HL-60 (cell line): ENCODE measurements at regions not wholly inside any gene's neighbourhood (a gene's known extent, or its start where the extent isn't known, plus 50 kb on each side); places are given as distances from the start of the nearest gene placed in this dataset.

Experiments used
- DNase-seq, 2 experiments: peaks; one replicate each; pipeline ENCODE4 v3.0.0-alpha.2; 2010 to 2020; ENCODE audit warnings: low read depth in 1 of 2, low spot score in 1 of 2
- H3K27ac ChIP-seq: fragments of 250-450 bp; sonication (Bioruptor Pico); replicated peaks from 2 replicates; pipeline ENCODE4 v1.5.1; 2020; ENCODE audit warnings: mild to moderate bottlenecking, moderate library complexity
- H3K27me3 ChIP-seq: fragments of 250-450 bp; sonication (Bioruptor Pico); 2 replicates; pipeline ENCODE4 v1.5.1; 2021; ENCODE audit warnings: mild to moderate bottlenecking, moderate library complexity; ENCODE audit not compliant: insufficient read depth, poor library complexity, severe bottlenecking
- H3K4me3 ChIP-seq: replicated peaks from 2 replicates; pipeline ENCODE4 v1.5.1; 2011; ENCODE audit warnings: mild to moderate bottlenecking, control low read depth, low read length; ENCODE audit not compliant: insufficient read depth
- CTCF ChIP-seq: IDR thresholded peaks from one replicate; pipeline ENCODE4 v1.5.1; 2011; ENCODE audit warnings: low read length, control low read depth, inconsistent platforms; ENCODE audit not compliant: insufficient read depth
- GABPA ChIP-seq: IDR thresholded peaks from 2 replicates; pipeline ENCODE4 v1.6.1; 2012; ENCODE audit warnings: low read depth
- POLR2AphosphoS5 ChIP-seq: IDR thresholded peaks from 2 replicates; pipeline ENCODE4 v1.6.1; 2012; ENCODE audit warnings: low read depth
- REST ChIP-seq: IDR thresholded peaks from 2 replicates; pipeline ENCODE4 v1.6.1; 2012; ENCODE audit warnings: low read depth; ENCODE audit not compliant: insufficient replicate concordance
- SPI1 ChIP-seq: IDR thresholded peaks from 2 replicates; pipeline ENCODE4 v1.6.1; 2012; ENCODE audit warnings: low read depth, mild to moderate bottlenecking, borderline replicate concordance

GRCh38 chr4:12260453-12260852, 831.8 kb upstream of the HS3ST1 start:
- DNase-seq: no peak
- TF ChIP-seq CTCF: no peak
- TF ChIP-seq GABPA: no peak
- TF ChIP-seq POLR2AphosphoS5: no peak
- TF ChIP-seq REST: no peak
- TF ChIP-seq SPI1: no peak
- Histone ChIP-seq H3K27me3 (no peaks in the 10 kb centered on the region), H3K4me3 (no peak overlapping the region), H3K27ac (no peak overlapping the region)

- H3K27me3 ChIP-seq: no peaks in the 10 kb centered on the region
- no peak overlapping the region for H3K27ac ChIP-seq
- H3K4me3 ChIP-seq: no peak overlapping the region
- TF ChIP-seq REST (no peak), CTCF (no peak)
- DNase-seq: no peak
Measured at GRCh38 chr4:12244973-12245372, 816.3 kb upstream of the HS3ST1 start.

GRCh38 chr4:12242354-12242753, 813.7 kb upstream of the HS3ST1 start:
- DNase-seq: no peak

More at GRCh38 chr4:12242354-12242753, 813.7 kb upstream of the HS3ST1 start:
- TF ChIP-seq REST (no peak), CTCF (no peak), GABPA (no peak), POLR2AphosphoS5 (no peak), SPI1 (no peak)
- no peak overlapping the region for H3K4me3 ChIP-seq
- no peak overlapping the region for H3K27ac ChIP-seq
- peaks cover 4% of the 10 kb centered on the region for H3K27me3 ChIP-seq
